Peyer's patch (tissue), 4 donors: ENCODE measurements at regions not wholly inside any gene's neighbourhood (a gene's known extent, or its start where the extent isn't known, plus 50 kb on each side); places are given as distances from the start of the nearest gene placed in this dataset.

Experiments
- DNase-seq, 3 donors: peaks; one replicate each; pipeline ENCODE4 v3.0.0-alpha.2; 2017 to 2019
- H3K27ac ChIP-seq, 4 donors: fragments of 200-600 bp; sonication (generic); one replicate each; pipeline ENCODE4 v1.5.1; 2016 to 2019
- H3K27me3 ChIP-seq, 2 donors: fragments of 200-600 bp; sonication (generic); one replicate each; pipeline ENCODE4 v1.5.1; 2019
- H3K36me3 ChIP-seq, 3 donors: fragments of 200-600 bp; sonication (generic); one replicate each; pipeline ENCODE4 v1.5.1; 2016 to 2019
- H3K4me1 ChIP-seq, 4 donors: fragments of 200-600 bp; sonication (generic); one replicate each; pipeline ENCODE4 v1.5.1; 2016 to 2019
- H3K4me3 ChIP-seq, 4 donors: fragments of 200-600 bp; sonication (generic); 1 replicate in 3 of 4; 2 replicates in 1 of 4; pipeline ENCODE4 v1.5.1; 2016 to 2019; ENCODE audit warnings: mild to moderate bottlenecking in 1 of 4
- H3K9me3 ChIP-seq, 4 donors: fragments of 200-600 bp; sonication (generic); one replicate each; pipeline ENCODE4 v1.5.1; 2016 to 2019; ENCODE audit warnings: mild to moderate bottlenecking in 1 of 4
- CTCF ChIP-seq, 6 experiments: fragments of 450-650 bp in 4 of 6; fragments of 200-600 bp in 2 of 6; sonication (generic) in 1 of 6; IDR thresholded peaks; one replicate each; pipeline ENCODE4 v1.5.1; 2017 to 2019; ENCODE audit warnings: antibody characterized with exemption in 6 of 6, mild to moderate bottlenecking in 3 of 6, moderate library complexity in 1 of 6
- POLR2A ChIP-seq, 2 donors: fragments of 450-650 bp; IDR thresholded peaks; one replicate each; pipeline ENCODE4 v1.5.1; 2017; ENCODE audit warnings: antibody characterized with exemption in 2 of 2, mild to moderate bottlenecking in 2 of 2, moderate library complexity in 2 of 2

- no peaks in the 10 kb centered on the region for H3K27me3 ChIP-seq
- H3K4me3 ChIP-seq, result no peak overlapping the region
- H3K27ac ChIP-seq, result no peak overlapping the region
- no peak for TF ChIP-seq CTCF (IDR thresholded peaks at IDR 0.05)
- no peak for TF ChIP-seq POLR2A (IDR thresholded peaks at IDR 0.05)
- no peaks in the 10 kb centered on the region for H3K4me1 ChIP-seq
- no peak for DNase-seq
- H3K9me3 ChIP-seq, result no peaks in the 10 kb centered on the region
- H3K36me3 ChIP-seq, result no peaks in the 10 kb centered on the region
Observed at GRCh38 chr13:112124141-112124540, 57.2 kb downstream of the SOX1 start.

GRCh38 chr13:112127564-112128330 is 60.8 kb downstream of the SOX1 start:
- Histone ChIP-seq H3K4me1 (no peaks in the 10 kb centered on the region), H3K27ac (no peak overlapping the region), H3K27me3 (no peaks in the 10 kb centered on the region), H3K36me3 (no peaks in the 10 kb centered on the region), H3K9me3 (no peaks in the 10 kb centered on the region), H3K4me3 (no peak overlapping the region)
- TF ChIP-seq POLR2A (IDR thresholded peaks at IDR 0.05) (no peak), CTCF (IDR thresholded peaks at IDR 0.05) (no peak)
- no peak for DNase-seq

- no peak for DNase-seq
- Histone ChIP-seq H3K4me1 (no peaks in the 10 kb centered on the region), H3K27me3 (no peaks in the 10 kb centered on the region), H3K9me3 (no peaks in the 10 kb centered on the region), H3K4me3 (no peak overlapping the region), H3K27ac (no peak overlapping the region), H3K36me3 (no peaks in the 10 kb centered on the region)
- TF ChIP-seq CTCF (IDR thresholded peaks at IDR 0.05) (no peak), POLR2A (IDR thresholded peaks at IDR 0.05) (no peak)
Observed at GRCh38 chr13:112128331-112128610, 61.3 kb downstream of the SOX1 start.

- H3K27me3 ChIP-seq, result no peaks in the 10 kb centered on the region
- H3K36me3 ChIP-seq, result no peaks in the 10 kb centered on the region
- no peaks in the 10 kb centered on the region for H3K9me3 ChIP-seq
- peaks cover 0 to 12% (median 0%) of the 10 kb centered on the region in 4 donors for H3K4me1 ChIP-seq
- TF ChIP-seq CTCF (IDR thresholded peaks at IDR 0.05) (no peak), POLR2A (IDR thresholded peaks at IDR 0.05) (no peak)
- DNase-seq, result no peak
- no peak overlapping the region for H3K4me3 ChIP-seq
- no peak overlapping the region for H3K27ac ChIP-seq
Observed at GRCh38 chr13:112130418-112130817, 63.5 kb downstream of the SOX1 start.

- peak in 1 of 3 donors; percentile 36 for DNase-seq
- H3K27me3 ChIP-seq, result no peaks in the 10 kb centered on the region
Observed at GRCh38 chr13:112131081-112131712, 64.2 kb downstream of the SOX1 start.

More at GRCh38 chr13:112131081-112131712, 64.2 kb downstream of the SOX1 start:
- Histone ChIP-seq H3K4me1 (peaks cover 0 to 12% (median 0%) of the 10 kb centered on the region in 4 donors), H3K27ac (no peak overlapping the region), H3K4me3 (no peak overlapping the region), H3K9me3 (no peaks in the 10 kb centered on the region), H3K36me3 (no peaks in the 10 kb centered on the region)
- TF ChIP-seq CTCF (IDR thresholded peaks at IDR 0.05) (no peak), POLR2A (IDR thresholded peaks at IDR 0.05) (no peak)
